Fibroblast of lung (primary cell): ENCODE measurements at regions not wholly inside any gene's neighbourhood (a gene's known extent, or its start where the extent isn't known, plus 50 kb on each side); places are given as distances from the start of the nearest gene placed in this dataset.

ENCODE experiments used
- DNase-seq, 2 donors: peaks; one replicate each; pipeline versions ENCODE4 v3.0.0 to v3.0.0-alpha.2; 2010; ENCODE audit warnings: low read depth in 2 of 2
- H2AFZ ChIP-seq: 2 replicates; pipeline ENCODE4 v1.5.1; 2012; ENCODE audit warnings: low read length, control low read depth, inconsistent platforms
- H3K27ac ChIP-seq: 2 replicates; pipeline ENCODE4 v1.5.1; 2011; ENCODE audit warnings: low read length, control low read depth; ENCODE audit not compliant: insufficient read depth
- H3K27me3 ChIP-seq: 2 replicates; pipeline ENCODE4 v1.5.1; 2011; ENCODE audit warnings: mild to moderate bottlenecking, low read length; ENCODE audit not compliant: control insufficient read depth, insufficient read depth
- H3K36me3 ChIP-seq: 2 replicates; pipeline ENCODE4 v1.5.1; 2011; ENCODE audit warnings: low read length; ENCODE audit not compliant: control insufficient read depth, insufficient read depth
- H3K4me1 ChIP-seq: 2 replicates; pipeline ENCODE4 v1.5.1; 2011; ENCODE audit warnings: low read length; ENCODE audit not compliant: control insufficient read depth, insufficient read depth; ENCODE audit errors: extremely low read depth
- H3K4me2 ChIP-seq: 2 replicates; pipeline ENCODE4 v1.5.1; 2011; ENCODE audit warnings: low read length, control low read depth; ENCODE audit not compliant: insufficient read depth; ENCODE audit errors: extremely low read depth
- H3K4me3 ChIP-seq, 4 experiments: fragments of 200-600 bp in 1 of 4; sonication (generic) in 1 of 4; replicated peaks in 1 of 4; 2 replicates each; pipeline ENCODE4 v1.5.1; 2011 to 2016; ENCODE audit warnings: low read length in 4 of 4, low read depth in 3 of 4, mild to moderate bottlenecking in 3 of 4, control low read depth in 2 of 4, inconsistent platforms in 1 of 4, mixed read lengths in 1 of 4; ENCODE audit not compliant: insufficient read depth in 1 of 4; ENCODE audit errors: control extremely low read depth in 1 of 4
- H3K79me2 ChIP-seq: 2 replicates; pipeline ENCODE4 v1.5.1; 2012; ENCODE audit warnings: mild to moderate bottlenecking, low read length, inconsistent platforms; ENCODE audit not compliant: control insufficient read depth, insufficient read depth
- H3K9ac ChIP-seq: 2 replicates; pipeline ENCODE4 v1.5.1; 2011; ENCODE audit warnings: mild to moderate bottlenecking, low read length, control low read depth; ENCODE audit not compliant: insufficient read depth
- H3K9me3 ChIP-seq: 2 replicates; pipeline ENCODE4 v1.5.1; 2012; ENCODE audit warnings: low read depth, low read length; ENCODE audit not compliant: control insufficient read depth, insufficient read depth
- H4K20me1 ChIP-seq: 2 replicates; pipeline ENCODE4 v1.5.1; 2011; ENCODE audit warnings: low read length; ENCODE audit not compliant: control insufficient read depth, insufficient read depth; ENCODE audit errors: extremely low read depth
- EZH2 ChIP-seq: IDR thresholded peaks from 2 replicates; pipeline ENCODE4 v1.5.1; 2012; ENCODE audit warnings: low read length, control low read depth, mild to moderate bottlenecking; ENCODE audit errors: missing control alignments
- TF ChIP-seq, protein P1 (sequence below), 2 donors: IDR thresholded peaks in 1 of 2; conservative IDR thresholded peaks in 1 of 2; 1 replicate in 1 of 2; 2 replicates in 1 of 2; pipeline ENCODE4 v1.5.1; 2011 to 2012; ENCODE audit warnings: low read length in 2 of 2, control low read depth in 1 of 2, inconsistent platforms in 1 of 2, low read depth in 1 of 2, mild to moderate bottlenecking in 1 of 2

DNA sequence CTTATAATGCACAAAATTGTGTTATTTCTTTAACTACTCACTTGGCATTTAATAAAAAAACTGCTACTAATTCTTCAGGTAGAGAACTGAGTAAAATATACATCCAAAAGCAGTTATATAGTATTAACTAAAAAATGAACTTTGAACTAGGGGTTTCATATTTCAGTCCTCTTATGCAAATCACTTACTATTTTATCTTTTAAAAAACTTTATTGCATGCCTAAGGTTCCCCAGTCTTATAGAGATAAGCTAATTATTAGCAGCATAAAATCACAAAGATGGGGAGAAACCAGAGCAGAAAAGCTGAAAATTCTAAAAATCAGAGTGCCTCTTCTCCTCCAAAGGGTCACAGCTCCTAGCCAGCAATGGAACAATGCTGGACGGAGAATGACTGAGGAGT, 228.0 kb downstream of the CALCRL start:
- TF ChIP-seq, protein P1, sequence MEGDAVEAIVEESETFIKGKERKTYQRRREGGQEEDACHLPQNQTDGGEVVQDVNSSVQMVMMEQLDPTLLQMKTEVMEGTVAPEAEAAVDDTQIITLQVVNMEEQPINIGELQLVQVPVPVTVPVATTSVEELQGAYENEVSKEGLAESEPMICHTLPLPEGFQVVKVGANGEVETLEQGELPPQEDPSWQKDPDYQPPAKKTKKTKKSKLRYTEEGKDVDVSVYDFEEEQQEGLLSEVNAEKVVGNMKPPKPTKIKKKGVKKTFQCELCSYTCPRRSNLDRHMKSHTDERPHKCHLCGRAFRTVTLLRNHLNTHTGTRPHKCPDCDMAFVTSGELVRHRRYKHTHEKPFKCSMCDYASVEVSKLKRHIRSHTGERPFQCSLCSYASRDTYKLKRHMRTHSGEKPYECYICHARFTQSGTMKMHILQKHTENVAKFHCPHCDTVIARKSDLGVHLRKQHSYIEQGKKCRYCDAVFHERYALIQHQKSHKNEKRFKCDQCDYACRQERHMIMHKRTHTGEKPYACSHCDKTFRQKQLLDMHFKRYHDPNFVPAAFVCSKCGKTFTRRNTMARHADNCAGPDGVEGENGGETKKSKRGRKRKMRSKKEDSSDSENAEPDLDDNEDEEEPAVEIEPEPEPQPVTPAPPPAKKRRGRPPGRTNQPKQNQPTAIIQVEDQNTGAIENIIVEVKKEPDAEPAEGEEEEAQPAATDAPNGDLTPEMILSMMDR (conservative IDR thresholded peaks at IDR 0.05 in 1 of 2, IDR thresholded peaks at IDR 0.05 in 1 of 2; ENCODE audit: low read depth in 1 of 2, low read length in 2 of 2) = no peak
- TF ChIP-seq EZH2 = no peak
- no peak overlapping the region for H3K4me2 ChIP-seq
- H3K4me1 ChIP-seq = no peaks in the 10 kb centered on the region
- no peaks in the 10 kb centered on the region for H3K27me3 ChIP-seq
- no peaks in the 10 kb centered on the region for H3K79me2 ChIP-seq
- no peak for DNase-seq
- H3K9me3 ChIP-seq = no peaks in the 10 kb centered on the region
- H2AFZ ChIP-seq = no peak overlapping the region
- H3K4me3 ChIP-seq = no peak overlapping the region
- no peaks in the 10 kb centered on the region for H3K36me3 ChIP-seq
- H3K9ac ChIP-seq = no peak overlapping the region
- no peak overlapping the region for H3K27ac ChIP-seq
- no peaks in the 10 kb centered on the region for H4K20me1 ChIP-seq

DNA sequence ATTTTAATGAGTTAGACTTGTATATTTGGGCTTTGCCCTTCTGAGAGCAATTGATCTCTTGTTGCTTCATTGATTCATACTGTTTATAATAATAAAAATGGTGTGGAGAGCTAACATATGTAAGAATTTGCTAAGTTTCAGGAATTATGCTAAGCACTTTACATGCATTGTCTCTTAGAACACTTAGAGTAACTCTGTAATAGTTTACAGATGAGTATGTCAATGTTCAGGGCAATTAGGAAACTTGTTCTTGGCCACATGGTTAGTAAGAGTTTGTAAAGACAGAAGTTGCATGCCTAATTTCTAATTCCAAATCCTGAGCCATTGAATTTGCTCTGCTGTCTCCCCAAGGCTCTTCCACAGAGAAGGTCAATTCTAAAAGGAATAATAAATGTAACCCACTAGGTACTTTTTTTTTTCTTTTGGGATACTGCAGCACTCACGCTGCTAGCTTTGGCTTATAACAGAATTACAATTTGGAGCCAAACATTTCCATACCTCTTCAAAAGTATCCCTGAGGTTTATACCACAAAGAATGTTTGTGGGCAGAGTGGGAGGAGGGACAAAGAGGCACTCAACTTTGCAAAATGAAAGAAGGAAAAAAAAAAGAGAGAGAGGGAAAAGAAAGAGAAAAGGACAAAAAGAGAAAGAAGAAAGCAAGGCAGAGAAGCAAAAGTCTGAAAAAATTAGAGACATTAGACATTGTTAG, 232.4 kb downstream of the CALCRL start:
- Histone ChIP-seq H3K4me2 (no peak overlapping the region), H3K4me3 (no peak overlapping the region), H3K27ac (no peak overlapping the region), H3K9ac (no peak overlapping the region), H3K36me3 (no peaks in the 10 kb centered on the region), H2AFZ (no peak overlapping the region), H3K79me2 (no peaks in the 10 kb centered on the region), H3K9me3 (no peaks in the 10 kb centered on the region), H3K27me3 (no peaks in the 10 kb centered on the region), H4K20me1 (no peaks in the 10 kb centered on the region), H3K4me1 (no peaks in the 10 kb centered on the region)
- peak; percentile 18 to 84 for DNase-seq
- no peak for TF ChIP-seq EZH2
- TF ChIP-seq, protein P1 (conservative IDR thresholded peaks at IDR 0.05 in 1 of 2, IDR thresholded peaks at IDR 0.05 in 1 of 2; ENCODE audit: low read depth in 1 of 2, low read length in 2 of 2) = no peak

DNA sequence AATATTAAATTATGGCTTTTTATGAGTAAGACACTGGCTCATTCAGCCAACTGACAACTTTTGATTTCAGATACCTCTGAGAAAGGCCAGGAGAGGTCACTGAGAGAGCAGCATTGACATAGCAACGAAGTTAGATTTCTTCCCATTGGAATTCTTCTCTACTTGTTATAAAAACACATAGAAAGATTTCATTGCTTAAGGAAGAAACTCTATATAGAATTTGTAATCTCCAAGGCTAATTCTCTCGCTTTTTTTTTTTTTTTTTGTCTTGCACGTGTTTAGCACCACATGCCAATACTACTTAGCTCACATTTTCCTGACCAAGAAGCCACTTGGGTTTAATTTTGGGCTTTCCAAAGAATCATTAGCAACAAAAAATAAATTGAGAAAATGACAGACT, 233.7 kb downstream of the CALCRL start:
- no peak for TF ChIP-seq EZH2
- TF ChIP-seq, protein P1 (conservative IDR thresholded peaks at IDR 0.05 in 1 of 2, IDR thresholded peaks at IDR 0.05 in 1 of 2; ENCODE audit: low read depth in 1 of 2, low read length in 2 of 2) = no peak
- Histone ChIP-seq H3K27ac (no peak overlapping the region), H3K4me3 (no peak overlapping the region), H3K4me1 (no peaks in the 10 kb centered on the region), H3K36me3 (no peaks in the 10 kb centered on the region), H4K20me1 (no peaks in the 10 kb centered on the region), H3K79me2 (no peaks in the 10 kb centered on the region), H3K4me2 (no peak overlapping the region), H3K27me3 (no peaks in the 10 kb centered on the region), H3K9ac (no peak overlapping the region), H2AFZ (no peak overlapping the region), H3K9me3 (no peaks in the 10 kb centered on the region)
- no peak for DNase-seq
